MCF 10A (cell line): ENCODE measurements at regions not wholly inside any gene's neighbourhood (a gene's known extent, or its start where the extent isn't known, plus 50 kb on each side); places are given as distances from the start of the nearest gene placed in this dataset.
A peak's percentile ranks its signal among the peaks of the same experiment; 100 is the strongest.

Experiments
- BruUV-seq: library from RNA; stranded (reverse); fragments of 400-500 nt; replicated peaks from 2 replicates; lab custom pipeline; 2021; lab: Mats Ljungman, UMichigan
- CTCF ChIA-PET: fragments of 300-600 bp; sonication (Branson Sonifier 250); formaldehyde crosslinking; extraction: SDS; loops from one replicate; lab custom pipeline; 2021; ENCODE audit warnings: antibody characterized with exemption, inconsistent platforms; lab: Yijun Ruan, JAX
- POLR2A ChIA-PET: fragments of 300-600, 350-650 bp; sonication (Branson Sonifier 250); formaldehyde crosslinking; extraction: SDS; loops from one replicate; lab custom pipeline; 2020; ENCODE audit warnings: antibody characterized with exemption, inconsistent platforms; lab: Yijun Ruan, JAX
- DNase-seq: peaks from one replicate; pipeline ENCODE4 v3.0.0-alpha.2; 2018; ENCODE audit not compliant: unreplicated experiment
- H3K27ac Mint-ChIP-seq: one replicate; pipeline ENCODE4 v1.8.0; 2022; ENCODE audit warnings: mild to moderate bottlenecking, low read depth, mixed read lengths; ENCODE audit not compliant: unreplicated experiment
- H3K27me3 Mint-ChIP-seq: one replicate; pipeline ENCODE4 v1.8.0; 2022; ENCODE audit warnings: mixed read lengths; ENCODE audit not compliant: insufficient read depth, unreplicated experiment
- H3K36me3 Mint-ChIP-seq: one replicate; pipeline ENCODE4 v1.8.0; 2022; ENCODE audit warnings: mild to moderate bottlenecking, moderate library complexity, mixed read lengths; ENCODE audit not compliant: insufficient read depth, unreplicated experiment
- H3K4me1 Mint-ChIP-seq: one replicate; pipeline ENCODE4 v1.8.0; 2022; ENCODE audit warnings: mixed read lengths; ENCODE audit not compliant: insufficient read depth, unreplicated experiment
- H3K4me3 Mint-ChIP-seq: one replicate; pipeline ENCODE4 v1.8.0; 2022; ENCODE audit warnings: mild to moderate bottlenecking, moderate library complexity, mixed read lengths; ENCODE audit not compliant: unreplicated experiment
- H3K9me3 Mint-ChIP-seq: one replicate; pipeline ENCODE4 v1.8.0; 2022; ENCODE audit warnings: mixed read lengths; ENCODE audit not compliant: unreplicated experiment
- CTCF ChIP-seq: fragments of 200-600 bp; IDR thresholded peaks from one replicate; pipeline ENCODE4 v1.8.0; 2022; ENCODE audit warnings: antibody characterized with exemption, mild to moderate bottlenecking; ENCODE audit not compliant: unreplicated experiment
- intact Hi-C: fragments of 100-400 bp; cut with micrococcal nuclease; formaldehyde crosslinking; loops from 2 replicates; pipeline ENCODE4 v1.14.1; 2022

DNA sequence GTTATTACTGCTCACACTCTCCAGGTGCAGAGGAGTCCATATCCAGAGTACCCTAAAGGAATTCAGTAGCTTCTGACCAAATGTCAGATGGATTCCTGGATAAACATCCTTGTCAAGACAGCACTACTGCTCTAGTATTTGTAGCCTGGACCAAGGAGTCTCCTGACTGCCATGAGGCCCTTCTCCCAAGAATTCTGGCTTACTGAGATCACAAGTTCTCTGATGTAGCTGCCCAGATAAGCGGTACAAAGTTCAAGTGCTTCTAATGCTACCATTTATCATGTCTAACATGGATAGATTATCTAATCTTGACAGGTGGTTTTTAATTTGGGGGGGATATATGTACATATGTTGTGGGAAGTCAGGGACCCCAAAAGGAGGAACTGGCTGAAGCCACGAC is 196.6 kb upstream of the HMCN1 start:
- intact Hi-C loops, result no loop called here
- TF ChIP-seq CTCF, result no peak
- Mint-ChIP-seq H3K27ac (no peak overlapping the region), H3K9me3 (no peaks in the 10 kb centered on the region), H3K4me3 (no peak overlapping the region), H3K4me1 (peaks cover 7% of the 10 kb centered on the region), H3K36me3 (no peaks in the 10 kb centered on the region), H3K27me3 (no peaks in the 10 kb centered on the region)
- ChIA-PET POLR2A (interaction anchor here (1.8 kb wide), 1 partner anchor 10 kb away, joined by 6 read pairs; no protein-coding TSS in a partner anchor), CTCF (interaction anchor here (0.7 kb wide), 1 partner anchor 8 kb away, joined by 3 read pairs; no protein-coding TSS in a partner anchor)
- no TSS peak for BruUV-seq
- no peak for DNase-seq

DNA sequence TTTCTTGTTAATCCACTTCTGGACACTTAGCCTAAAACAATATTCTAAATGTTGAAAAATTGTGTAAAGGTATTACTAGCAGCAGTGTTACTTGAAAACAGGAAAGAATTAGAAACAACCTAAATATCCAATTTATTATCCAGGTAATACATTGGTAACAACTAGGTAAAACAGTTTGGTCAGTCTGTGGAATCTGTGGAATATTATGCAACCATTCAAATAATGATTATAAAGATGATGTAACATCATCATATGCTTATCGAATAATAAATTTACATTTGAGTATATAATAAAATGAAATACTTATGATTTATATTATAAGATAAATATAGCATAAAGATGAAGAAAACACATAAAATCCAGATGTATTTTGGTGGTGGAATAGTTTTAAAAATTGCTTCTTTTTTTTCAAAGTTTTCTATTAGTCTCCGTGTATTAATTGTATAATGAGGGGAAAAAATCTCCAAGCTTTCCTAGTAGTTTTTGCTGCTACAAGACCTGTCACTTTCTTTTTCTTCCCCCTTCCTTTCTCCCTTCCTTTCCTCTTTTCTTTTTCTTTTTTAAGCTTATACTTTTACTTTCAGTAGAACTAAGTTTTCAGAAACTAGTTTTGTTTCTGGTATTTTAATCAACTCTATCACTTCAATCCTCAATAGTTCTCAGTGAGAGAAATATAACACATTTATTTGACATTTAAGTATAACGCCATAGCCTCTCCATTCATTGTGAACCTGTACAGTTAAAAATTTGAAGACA is 197.8 kb upstream of the HMCN1 start:
- Mint-ChIP-seq H3K27me3 (no peaks in the 10 kb centered on the region), H3K27ac (no peak overlapping the region), H3K36me3 (no peaks in the 10 kb centered on the region), H3K9me3 (no peaks in the 10 kb centered on the region), H3K4me3 (no peak overlapping the region), H3K4me1 (peaks cover 7% of the 10 kb centered on the region)
- ChIA-PET CTCF (interaction anchor here (0.6 to 0.8 kb wide), 3 partner anchors 46 to 338 kb away, joined by 3 to 5 read pairs (median 4); no protein-coding TSS in a partner anchor), POLR2A (interaction anchor here (0.8 to 1.8 kb wide), 3 partner anchors 8 to 220 kb away, joined by 3 to 6 read pairs (median 3); no protein-coding TSS in a partner anchor)
- intact Hi-C loops, result no loop called here
- TF ChIP-seq CTCF, result no peak
- no peak for DNase-seq
- no TSS peak for BruUV-seq

DNA sequence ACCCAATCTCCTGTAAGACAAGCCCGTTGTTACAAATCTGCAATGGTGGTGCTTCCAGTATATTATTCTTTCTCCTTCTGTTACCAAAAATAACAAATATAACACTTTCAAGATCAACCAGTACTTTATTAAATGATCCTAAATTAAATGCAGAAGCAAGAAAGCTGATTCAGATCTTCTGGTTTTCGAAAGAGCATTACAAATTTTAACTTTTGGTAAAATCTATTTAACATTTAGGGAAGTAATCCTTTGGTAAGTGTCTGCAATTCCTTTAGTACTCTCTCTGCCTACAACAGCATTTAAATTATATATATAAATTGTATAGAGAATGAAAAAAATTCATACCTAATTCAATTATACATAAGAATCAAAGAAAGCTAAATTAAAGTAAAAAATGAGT is 198.6 kb upstream of the HMCN1 start:
- intact Hi-C loops, result no loop called here
- ChIA-PET CTCF (interaction anchor here (0.6 kb wide), 2 partner anchors 47 to 338 kb away, joined by 3 to 5 read pairs; no protein-coding TSS in a partner anchor), POLR2A (interaction anchor here (0.6 to 0.8 kb wide), 3 partner anchors 26 to 335 kb away, joined by 3 read pairs; no protein-coding TSS in a partner anchor)
- Mint-ChIP-seq H3K4me3 (no peak overlapping the region), H3K27ac (peak overlapping the region; percentile 8), H3K36me3 (no peaks in the 10 kb centered on the region), H3K9me3 (no peaks in the 10 kb centered on the region), H3K27me3 (no peaks in the 10 kb centered on the region), H3K4me1 (peaks cover 7% of the 10 kb centered on the region)
- TF ChIP-seq CTCF, result no peak
- no peak for DNase-seq
- no TSS peak for BruUV-seq

DNA sequence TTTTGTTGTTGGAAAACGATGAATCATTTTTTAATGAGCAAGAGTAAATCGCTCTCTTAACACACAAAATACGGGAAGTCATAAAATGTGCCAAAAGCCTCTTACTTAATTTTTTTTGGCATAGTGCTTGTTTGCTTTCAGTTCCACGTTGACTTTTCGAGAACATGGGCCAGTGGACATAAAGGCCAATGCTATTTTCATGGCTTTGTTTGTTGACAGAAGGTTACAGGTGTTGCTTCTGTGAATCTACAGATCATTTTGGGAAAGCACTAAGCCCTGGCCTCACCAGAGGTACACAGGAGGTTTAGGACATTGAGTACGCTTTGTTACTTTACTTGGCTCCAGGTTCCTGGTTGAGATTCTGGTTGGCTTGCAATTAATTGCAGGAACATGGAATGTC is 199.4 kb upstream of the HMCN1 start:
- Mint-ChIP-seq H3K9me3 (no peaks in the 10 kb centered on the region), H3K27me3 (no peaks in the 10 kb centered on the region), H3K27ac (peak overlapping the region; percentile 8), H3K36me3 (no peaks in the 10 kb centered on the region), H3K4me1 (peaks cover 7% of the 10 kb centered on the region), H3K4me3 (peak overlapping the region; percentile 8)
- DNase-seq, result peak; percentile 69
- CTCF ChIA-PET, result no interaction called here
- TF ChIP-seq CTCF, result no peak
- POLR2A ChIA-PET, result interaction anchor here (0.6 kb wide), 1 partner anchor 334 kb away, joined by 3 read pairs; no protein-coding TSS in a partner anchor
- BruUV-seq, result no TSS peak
- intact Hi-C loops, result no loop called here
